ENCODE measurements at regions not wholly inside any gene's neighbourhood (a gene's known extent, or its start where the extent isn't known, plus 50 kb on each side); places are given as distances from the start of the nearest gene placed in this dataset.

DNA sequence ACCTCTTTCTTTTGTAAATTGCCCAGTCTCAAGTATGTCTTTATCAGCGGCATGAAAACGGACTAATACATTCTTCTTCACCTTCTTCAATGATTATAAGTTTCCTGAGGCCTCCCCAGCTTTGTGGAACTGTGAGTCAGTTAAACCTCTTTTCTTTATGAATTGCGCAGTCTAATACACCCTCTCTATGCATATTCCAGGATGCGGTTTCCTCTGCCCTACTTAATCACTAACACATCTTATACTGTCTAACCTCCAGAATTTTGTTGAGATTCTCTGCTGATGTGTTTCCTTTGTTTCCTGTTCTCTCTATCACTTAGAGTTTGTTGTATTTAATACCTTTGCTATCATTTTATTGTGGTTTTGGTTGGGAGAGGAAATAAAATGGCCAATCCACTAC is 145.4 kb downstream of the AEBP2 start:
- no peak for TF ChIP-seq POLR2A (IDR thresholded peaks at IDR 0.05; ENCODE audit: low read depth, low read length)
- TF ChIP-seq POLR2AphosphoS5 (IDR thresholded peaks at IDR 0.05; ENCODE audit: low read depth, low read length): no peak
- TF ChIP-seq POU2F2 (IDR thresholded peaks at IDR 0.05; ENCODE audit: low read depth, low read length): no peak
- no peak for TF ChIP-seq TAF1 (IDR thresholded peaks at IDR 0.05; ENCODE audit: low read depth, low read length)

Measured in GM12891 (cell line).